NCI-H2081 (cell line): ENCODE measurements at regions not wholly inside any gene's neighbourhood (a gene's known extent, or its start where the extent isn't known, plus 50 kb on each side); places are given as distances from the start of the nearest gene placed in this dataset.
"Not testable (repeated sequence)": the region's sequence is repeated elsewhere in the genome, so short reads cannot be mapped to it uniquely, and the experiment has no call there.

ENCODE experiments used
- DNase-seq, 2 experiments: peaks; one replicate each; lab custom pipeline; 2025; lab: John Stamatoyannopoulos, UW

DNA sequence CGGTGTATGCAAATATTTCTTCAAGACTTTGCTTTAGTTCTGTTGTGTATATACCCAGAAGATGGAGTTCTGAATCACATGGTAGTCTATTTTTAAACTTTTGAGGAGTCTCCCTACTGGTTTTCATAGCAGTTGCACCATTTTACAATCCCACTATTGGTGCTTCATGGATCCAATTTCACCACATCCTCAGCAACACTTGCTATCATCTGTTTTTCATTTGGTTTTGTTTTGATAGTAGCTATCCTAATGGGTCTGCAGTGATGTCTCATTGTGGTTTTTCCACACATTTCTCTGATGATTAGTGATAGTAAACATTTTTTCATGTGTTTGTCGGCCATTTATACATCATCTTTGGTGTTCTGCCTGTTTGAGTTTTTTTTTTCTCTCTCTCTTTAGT lies 1339.3 kb downstream of the EFNA5 start:
- no peak for DNase-seq

DNA sequence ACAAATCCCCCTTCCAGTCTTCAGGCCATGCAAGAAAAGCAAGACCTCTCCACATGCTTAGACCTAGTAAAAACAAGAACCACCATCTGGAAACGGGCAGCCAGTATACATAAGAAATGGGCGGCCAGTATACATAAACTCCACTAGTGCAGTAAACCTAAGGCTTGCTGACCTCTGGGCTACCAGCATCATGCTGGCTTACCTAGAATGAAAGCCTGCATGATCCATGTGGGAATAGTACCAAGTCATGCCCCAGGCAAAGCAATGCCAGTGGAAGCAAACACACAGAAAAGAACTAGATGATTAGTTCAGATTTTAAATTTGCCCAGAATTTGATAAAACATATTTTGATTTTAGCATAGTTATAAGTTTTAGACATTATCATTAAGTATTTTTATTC lies 1346.4 kb downstream of the EFNA5 start:
- DNase-seq = no peak

DNA sequence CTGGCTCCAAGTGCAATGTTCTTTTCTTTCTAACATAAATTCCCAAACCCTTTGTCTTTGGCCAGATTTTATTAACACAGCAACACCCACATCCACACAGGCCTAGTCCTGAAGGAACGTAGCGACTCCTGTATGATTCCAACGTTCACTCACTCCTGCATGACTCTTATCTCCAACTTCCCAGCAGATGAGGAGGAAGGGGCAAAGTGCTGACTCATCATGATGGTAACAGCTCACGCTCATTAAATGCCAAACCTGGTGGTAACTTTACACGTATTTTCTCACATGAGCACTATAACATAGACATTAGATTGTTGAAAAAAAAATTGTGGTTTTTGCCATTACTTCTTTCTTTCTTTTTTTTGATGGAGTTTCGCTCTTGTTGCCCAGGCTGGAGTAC lies 1349.5 kb downstream of the EFNA5 start:
- DNase-seq = no peak

DNA sequence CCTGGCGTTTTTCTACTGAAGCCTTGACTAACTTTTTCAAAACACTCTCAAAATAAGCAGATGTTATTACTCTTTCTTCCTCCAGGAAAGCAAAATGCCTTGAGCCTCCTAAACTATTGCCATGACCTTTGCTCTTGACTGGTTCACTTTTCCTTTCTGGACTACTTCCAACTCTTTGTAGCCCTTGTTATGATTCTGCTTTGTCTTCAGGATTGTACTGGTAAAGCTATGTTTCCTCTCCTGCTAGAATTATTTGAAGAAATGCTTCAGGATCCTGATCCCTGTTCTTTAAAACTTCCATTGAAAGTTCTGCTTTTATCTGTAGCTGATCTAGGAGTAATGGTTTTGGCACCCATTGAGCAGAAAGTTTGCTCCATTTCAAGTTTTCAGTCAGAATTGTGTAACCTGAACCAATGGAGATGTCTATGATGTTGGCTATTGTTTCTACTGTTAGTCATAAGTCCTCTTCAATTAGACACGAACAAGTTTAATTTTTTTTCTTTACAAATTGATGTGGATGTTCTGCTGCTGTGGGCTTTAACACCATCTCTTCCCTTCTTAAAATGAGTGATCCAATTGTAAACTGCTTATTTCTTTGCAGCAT lies 1356.4 kb downstream of the EFNA5 start:
- no peak for DNase-seq

GRCh38 chr5:106312360-106312759 lies 1358.4 kb downstream of the EFNA5 start:
- DNase-seq = no peak

- no peak for DNase-seq
Observed at GRCh38 chr5:106311230-106311915, 1359.4 kb downstream of the EFNA5 start.

- no peak for DNase-seq
Observed at GRCh38 chr5:106307265-106307664, 1363.5 kb downstream of the EFNA5 start.

GRCh38 chr5:106306313-106307028 lies 1364.3 kb downstream of the EFNA5 start:
- DNase-seq = no peak

GRCh38 chr5:106303911-106304310 lies 1366.8 kb downstream of the EFNA5 start:
- no peak for DNase-seq

- no peak for DNase-seq
Observed at GRCh38 chr5:106292654-106293053, 1378.1 kb downstream of the EFNA5 start.

DNA sequence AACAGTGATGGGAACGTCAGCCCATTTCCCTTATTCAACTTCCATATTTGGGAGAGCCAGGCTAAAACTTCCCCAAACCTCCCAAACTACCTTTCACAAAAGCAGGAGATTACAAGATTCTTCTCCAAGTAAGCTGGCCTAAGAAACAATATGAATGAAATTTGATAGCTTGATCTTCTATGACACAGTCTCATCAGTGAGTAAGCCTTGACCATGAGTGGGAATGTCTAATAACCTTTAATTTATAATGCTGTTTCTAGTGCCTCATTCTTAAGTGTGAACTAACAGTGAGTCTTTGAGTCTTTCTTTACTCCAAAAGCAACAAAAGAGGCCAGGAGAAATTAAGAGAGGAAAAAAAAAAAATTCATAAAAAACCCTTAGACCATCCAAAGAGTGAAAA lies 1379.9 kb downstream of the EFNA5 start:
- DNase-seq = no peak

DNA sequence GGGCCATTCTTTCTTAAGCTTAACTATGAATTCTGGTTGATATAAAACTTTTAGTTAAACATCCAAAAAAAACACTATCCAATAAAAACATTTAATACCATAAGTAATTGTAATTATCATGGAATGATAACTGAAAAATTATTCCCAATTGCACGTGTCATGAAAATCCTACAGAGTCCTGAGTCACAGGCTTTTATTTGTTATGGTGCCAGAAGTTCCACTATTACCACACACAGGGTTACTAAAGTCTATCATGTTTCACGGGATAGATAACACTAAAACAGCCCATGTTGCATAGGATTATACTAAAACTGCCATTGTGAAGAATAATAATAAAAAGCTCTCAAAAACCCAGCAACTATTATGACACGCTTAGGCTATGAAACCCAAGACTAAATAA lies 1381.8 kb downstream of the EFNA5 start:
- no peak for DNase-seq

- DNase-seq = no peak
Observed at GRCh38 chr5:106277540-106278096, 1393.1 kb downstream of the EFNA5 start.

GRCh38 chr5:106269252-106269843 lies 1401.4 kb downstream of the EFNA5 start:
- peak in 1 of 2 experiments; percentile 3 for DNase-seq

GRCh38 chr5:106267256-106267655 lies 1403.5 kb downstream of the EFNA5 start:
- DNase-seq = no peak

DNA sequence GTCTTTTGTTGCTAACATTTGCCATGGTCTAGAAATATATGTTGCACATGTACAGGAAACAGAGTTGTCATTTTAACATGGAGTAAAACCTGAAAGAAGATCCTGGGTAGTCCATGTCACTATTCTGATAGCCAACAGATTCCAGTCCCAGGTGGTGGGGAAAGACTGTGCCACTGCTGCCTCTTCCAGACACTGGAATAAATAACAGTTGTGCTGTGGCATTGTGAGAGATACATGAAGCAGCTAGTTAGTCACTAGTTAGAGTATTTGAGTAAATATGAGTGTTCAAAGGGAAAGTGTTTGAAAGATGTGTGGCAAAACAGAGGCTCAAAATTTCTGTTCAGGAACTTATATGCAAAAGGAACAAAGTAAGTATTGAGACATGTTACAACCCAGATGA lies 1408.3 kb downstream of the EFNA5 start:
- no peak for DNase-seq

GRCh38 chr5:106259431-106260090 lies 1411.2 kb downstream of the EFNA5 start:
- DNase-seq = not testable (repeated sequence)

- no peak for DNase-seq
Observed at GRCh38 chr5:106258591-106259125, 1412.1 kb downstream of the EFNA5 start.

DNA sequence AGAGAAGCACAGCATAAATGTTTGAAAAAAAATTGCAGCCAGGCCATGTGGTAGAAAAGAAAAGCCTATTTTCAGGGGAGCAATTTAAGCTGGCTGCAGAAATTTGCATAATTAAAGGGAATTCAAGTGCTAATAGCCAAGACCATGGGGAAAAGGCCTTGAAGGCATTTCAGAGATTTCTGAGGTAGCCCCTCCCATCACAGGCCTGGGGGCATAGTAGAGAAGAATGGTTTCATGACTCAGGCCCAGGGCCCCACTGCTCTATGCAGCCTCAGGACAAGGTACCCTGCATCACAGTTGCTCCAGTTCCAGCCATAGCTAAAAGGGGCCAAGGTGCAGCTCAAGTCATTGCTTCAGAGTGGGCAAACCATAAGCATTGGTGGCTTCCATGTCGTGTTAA lies 1416.0 kb downstream of the EFNA5 start:
- no peak for DNase-seq

GRCh38 chr5:106246044-106246745 lies 1424.5 kb downstream of the EFNA5 start:
- DNase-seq = not testable (repeated sequence)

DNA sequence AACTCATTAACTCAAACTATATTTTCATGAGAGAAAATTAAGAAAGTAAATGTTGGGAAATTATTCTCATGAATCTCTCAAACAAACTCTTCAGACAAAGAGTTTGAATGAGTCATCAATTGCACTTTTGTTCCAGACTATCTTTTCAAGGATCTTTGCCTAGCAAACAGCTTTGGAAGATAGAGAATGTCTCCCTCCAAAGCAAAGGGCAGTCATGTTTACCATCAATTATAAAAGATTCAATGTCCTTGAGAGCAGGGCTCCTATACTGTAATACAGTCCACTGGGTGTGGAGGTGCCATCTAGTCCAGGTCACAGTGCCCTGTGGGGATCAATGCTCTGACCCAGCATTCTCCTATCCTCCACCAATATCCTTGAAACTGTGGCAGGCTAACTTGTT lies 1429.3 kb downstream of the EFNA5 start:
- DNase-seq = no peak
